A549 (cell line): ENCODE measurements at regions not wholly inside any gene's neighbourhood (a gene's known extent, or its start where the extent isn't known, plus 50 kb on each side); places are given as distances from the start of the nearest gene placed in this dataset.

Experiments
- ATAC-seq, 2 experiments: fragments of 200-7000 bp in 1 of 2; fragments of >200 bp in 1 of 2; cut with Nextera tagmentation in 1 of 2; cut with Tn5 transposase in 1 of 2; 3 replicates each; pipeline versions ENCODE4 v1.8.0 to v1.9.1; 2018 to 2020; ENCODE audit warnings: mild to moderate bottlenecking in 1 of 2, moderate library complexity in 1 of 2
- CTCF ChIA-PET: fragments of 300-600 bp; sonication (Branson Sonifier 250); formaldehyde crosslinking; extraction: SDS; loops from one replicate; lab custom pipeline; 2021; ENCODE audit warnings: antibody characterized with exemption, inconsistent platforms; lab: Yijun Ruan, JAX
- POLR2A ChIA-PET: fragments of 350-600 bp; formaldehyde crosslinking; extraction: SDS; loops from one replicate; lab custom pipeline; 2021; ENCODE audit warnings: antibody characterized with exemption, inconsistent platforms; lab: Yijun Ruan, JAX
- DNase-seq, 2 experiments: peaks; one replicate each; pipeline versions ENCODE4 v3.0.0 to v3.0.0-alpha.2; 2011 to 2016; ENCODE audit warnings: low read depth in 1 of 2, low spot score in 1 of 2
- FAIRE-seq: peaks from 2 replicates; lab custom pipeline; 2011; peaks lifted over from hg19 to GRCh38; lab: Jason Lieb, UNC
- H3K27ac ChIP-seq, 2 experiments: fragments of >200 bp; sonication (Bioruptor Twin); formaldehyde crosslinking; 3 replicates each; pipeline ENCODE4 v1.5.1; 2016 to 2017
- H3K4me1 ChIP-seq: fragments of >200 bp; sonication (Bioruptor Twin); formaldehyde crosslinking; 3 replicates; pipeline ENCODE4 v1.6.1; 2016
- H3K4me2 ChIP-seq: fragments of >200 bp; sonication (Bioruptor Twin); formaldehyde crosslinking; 3 replicates; pipeline ENCODE4 v1.6.1; 2016
- H3K4me3 ChIP-seq: fragments of >200 bp; sonication (Bioruptor Twin); formaldehyde crosslinking; 3 replicates; pipeline ENCODE4 v1.5.1; 2016
- H3K9me3 ChIP-seq: fragments of >200 bp; sonication (Bioruptor Twin); formaldehyde crosslinking; 3 replicates; pipeline ENCODE4 v1.6.1; 2016
- CBX2 ChIP-seq: fragments of 200-600 bp; sonication (generic); IDR thresholded peaks from 2 replicates; pipeline ENCODE4 v1.6.1; 2016; ENCODE audit warnings: low read depth, mild to moderate bottlenecking, borderline replicate concordance
- CHD2 ChIP-seq: fragments of 150-350 bp; IDR thresholded peaks from 2 replicates; pipeline ENCODE4 v1.6.1; 2014; ENCODE audit warnings: low read length; ENCODE audit not compliant: partially characterized antibody
- CHD4 ChIP-seq: fragments of 200-600 bp; sonication (generic); IDR thresholded peaks from 2 replicates; pipeline ENCODE4 v1.6.1; 2016; ENCODE audit warnings: antibody characterized with exemption, mild to moderate bottlenecking, borderline replicate concordance
- CTCF ChIP-seq: fragments of >200 bp; sonication (Bioruptor Twin); formaldehyde crosslinking; IDR thresholded peaks from 3 replicates; pipeline ENCODE4 v1.5.1; 2016
- ELK1 ChIP-seq: fragments of 150-350 bp; IDR thresholded peaks from 2 replicates; pipeline ENCODE4 v1.6.1; 2014; ENCODE audit warnings: low read depth, mild to moderate bottlenecking, low read length
- EP300 ChIP-seq, 2 experiments: fragments of >200 bp; sonication (Bioruptor Twin); formaldehyde crosslinking; IDR thresholded peaks; 2 replicates in 1 of 2; 3 replicates in 1 of 2; pipeline ENCODE4 v1.6.1; 2016 to 2017
- ESRRA ChIP-seq: fragments of 150-350 bp; IDR thresholded peaks from 2 replicates; pipeline ENCODE4 v1.6.1; 2014; ENCODE audit warnings: mild to moderate bottlenecking, low read length, borderline replicate concordance
- FOSL2 ChIP-seq, 2 experiments: fragments of 450-650 bp in 1 of 2; fragments of >200 bp in 1 of 2; sonication (Bioruptor Twin) in 1 of 2; formaldehyde crosslinking; IDR thresholded peaks; 2 replicates each; pipeline versions ENCODE4 v1.5.0 to v1.6.1; 2016 to 2020; ENCODE audit warnings: mild to moderate bottlenecking in 1 of 2, moderate library complexity in 1 of 2
- FOXS1 ChIP-seq: fragments of 250-450 bp; sonication (Bioruptor Pico); IDR thresholded peaks from 2 replicates; pipeline ENCODE4 v1.5.0; 2020; ENCODE audit warnings: mild to moderate bottlenecking, moderate library complexity
- HDAC2 ChIP-seq: fragments of 200-600 bp; sonication (generic); IDR thresholded peaks from 2 replicates; pipeline ENCODE4 v1.6.1; 2016
- HMGXB4 ChIP-seq: fragments of 250-450 bp; sonication (Bioruptor Pico); IDR thresholded peaks from 2 replicates; pipeline ENCODE4 v1.5.0; 2021; ENCODE audit warnings: mild to moderate bottlenecking, moderate library complexity, borderline replicate concordance
- HOXB13 ChIP-seq: fragments of 250-450 bp; sonication (Bioruptor Pico); IDR thresholded peaks from 2 replicates; pipeline ENCODE4 v1.5.0; 2020; ENCODE audit warnings: low read depth, mild to moderate bottlenecking, moderate library complexity
- HOXB5 ChIP-seq: fragments of 250-450 bp; sonication (Bioruptor Pico); IDR thresholded peaks from 2 replicates; pipeline ENCODE4 v1.5.0; 2020; ENCODE audit warnings: mild to moderate bottlenecking, moderate library complexity
- KDM1A ChIP-seq: fragments of 200-600 bp; sonication (generic); IDR thresholded peaks from 2 replicates; pipeline ENCODE4 v1.6.1; 2016; ENCODE audit warnings: low read depth, mild to moderate bottlenecking
- KDM5A ChIP-seq: fragments of 200-600 bp; sonication (generic); IDR thresholded peaks from 2 replicates; pipeline ENCODE4 v1.6.1; 2016; ENCODE audit warnings: antibody characterized with exemption, mild to moderate bottlenecking
- MAFK ChIP-seq: fragments of 450-650 bp; IDR thresholded peaks from 2 replicates; pipeline ENCODE4 v1.6.1; 2014; ENCODE audit not compliant: partially characterized antibody
- MYC ChIP-seq: IDR thresholded peaks from 2 replicates; pipeline ENCODE4 v1.6.1; 2012; ENCODE audit warnings: mild to moderate bottlenecking, inconsistent platforms, low read length, improper control_type of control experiment, borderline replicate concordance
- PHF8 ChIP-seq: fragments of 200-600 bp; sonication (generic); IDR thresholded peaks from 2 replicates; pipeline ENCODE4 v1.6.1; 2016; ENCODE audit warnings: low read depth, mild to moderate bottlenecking, antibody characterized with exemption, moderate library complexity, borderline replicate concordance
- RARB ChIP-seq: fragments of 250-450 bp; sonication (Bioruptor Pico); IDR thresholded peaks from 2 replicates; pipeline ENCODE4 v1.8.0; 2021; ENCODE audit warnings: mild to moderate bottlenecking, moderate library complexity
- RCOR1 ChIP-seq: fragments of 150-350 bp; IDR thresholded peaks from 2 replicates; pipeline ENCODE4 v1.6.1; 2014; ENCODE audit warnings: antibody characterized with exemption, low read length, low read depth
- REST ChIP-seq: fragments of 200-600 bp; sonication (generic); IDR thresholded peaks from 2 replicates; pipeline ENCODE4 v1.6.1; 2016; ENCODE audit warnings: antibody characterized with exemption, mild to moderate bottlenecking, moderate library complexity
- SREBF2 ChIP-seq: fragments of 450-650 bp; IDR thresholded peaks from 2 replicates; pipeline ENCODE4 v1.6.1; 2014; ENCODE audit warnings: mild to moderate bottlenecking, moderate library complexity
- TFCP2L1 ChIP-seq: fragments of 250-450 bp; sonication (Bioruptor Pico); IDR thresholded peaks from 2 replicates; pipeline ENCODE4 v1.5.0; 2021; ENCODE audit warnings: mild to moderate bottlenecking
- TP53 ChIP-seq: fragments of 250-450 bp; sonication (Bioruptor Pico); IDR thresholded peaks from 2 replicates; pipeline ENCODE4 v1.5.0; 2021; ENCODE audit warnings: mild to moderate bottlenecking, moderate library complexity
- ZC3H11A ChIP-seq: fragments of 450-650 bp; IDR thresholded peaks from 2 replicates; pipeline ENCODE4 v1.6.1; 2014; ENCODE audit warnings: antibody characterized with exemption, mild to moderate bottlenecking
- ZFP36 ChIP-seq: fragments of 450-650 bp; IDR thresholded peaks from 2 replicates; pipeline ENCODE4 v1.6.1; 2014; ENCODE audit warnings: borderline replicate concordance; ENCODE audit not compliant: partially characterized antibody
- WGBS: methylation state at CpG from one replicate; pipeline ENCODE4 v1.1.6; 2017; ENCODE audit errors: missing lambda C conversion rate; 5-methylcytosine and 5-hydroxymethylcytosine counted together
- TF ChIP-seq, protein P1 (sequence below): IDR thresholded peaks from 2 replicates; pipeline ENCODE4 v1.6.1; 2012; ENCODE audit warnings: low read depth, borderline replicate concordance

GRCh38 chr6:53424976-53425718 lies 76.4 kb upstream of the ELOVL5 start:
- TF ChIP-seq RCOR1: no peak
- TF ChIP-seq SREBF2: no peak
- TF ChIP-seq TP53: no peak
- no peak for TF ChIP-seq EP300 (IDR thresholded peaks at IDR 0.05)
- no peak for TF ChIP-seq HMGXB4 (CRISPR knock-in tag)
- no peak for TF ChIP-seq HOXB13 (CRISPR knock-in tag)
- TF ChIP-seq KDM5A: no peak
- TF ChIP-seq ZFP36: no peak
- TF ChIP-seq FOSL2 (IDR thresholded peaks at IDR 0.05): no peak
- TF ChIP-seq FOSL2 (CRISPR knock-in tag; IDR thresholded peaks at IDR 0.05): no peak
- no peak for TF ChIP-seq HOXB5
- TF ChIP-seq MAFK: no peak
- no peak for TF ChIP-seq FOXS1 (CRISPR knock-in tag)
- H3K4me2 ChIP-seq: no peak overlapping the region
- H3K27ac ChIP-seq: no peak overlapping the region
- ATAC-seq (no peak), DNase-seq (no peak), FAIRE-seq (no peak)
- H3K4me3 ChIP-seq: no peak overlapping the region
- CTCF ChIA-PET: no interaction called here
- WGBS: 82% methylated on average over 9 of the region's 9 CpGs
- POLR2A ChIA-PET: no interaction called here
- no peaks in the 10 kb centered on the region for H3K4me1 ChIP-seq
- H3K9me3 ChIP-seq: no peaks in the 10 kb centered on the region

- POLR2A ChIA-PET: no interaction called here
- no peak overlapping the region for H3K27ac ChIP-seq
- TF ChIP-seq CHD2 (no peak), TP53 (no peak), MYC (no peak), CTCF (no peak), HDAC2 (no peak), KDM1A (no peak), CHD4 (no peak), ELK1 (no peak), RARB (CRISPR knock-in tag) (no peak), CBX2 (no peak), TFCP2L1 (CRISPR knock-in tag) (no peak), PHF8 (no peak), REST (no peak), FOXS1 (CRISPR knock-in tag) (no peak), ESRRA (no peak), ZC3H11A (no peak)
- TF ChIP-seq, protein P1, sequence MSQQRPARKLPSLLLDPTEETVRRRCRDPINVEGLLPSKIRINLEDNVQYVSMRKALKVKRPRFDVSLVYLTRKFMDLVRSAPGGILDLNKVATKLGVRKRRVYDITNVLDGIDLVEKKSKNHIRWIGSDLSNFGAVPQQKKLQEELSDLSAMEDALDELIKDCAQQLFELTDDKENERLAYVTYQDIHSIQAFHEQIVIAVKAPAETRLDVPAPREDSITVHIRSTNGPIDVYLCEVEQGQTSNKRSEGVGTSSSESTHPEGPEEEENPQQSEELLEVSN: no peak
Measured at GRCh38 chr6:53424300-53424699, 75.5 kb upstream of the ELOVL5 start.

More at GRCh38 chr6:53424300-53424699, 75.5 kb upstream of the ELOVL5 start:
- ATAC-seq: no peak
- CTCF ChIA-PET: interaction anchor here (1.0 to 1.3 kb wide), 2 partner anchors 13 to 73 kb away, joined by 3 read pairs; no protein-coding TSS in a partner anchor
- H3K4me1 ChIP-seq: no peaks in the 10 kb centered on the region
- no peak for FAIRE-seq
- DNase-seq: no peak
- H3K4me3 ChIP-seq: no peak overlapping the region
- no peak overlapping the region for H3K4me2 ChIP-seq
- H3K9me3 ChIP-seq: no peaks in the 10 kb centered on the region
